D721Med (cell line): ENCODE measurements at regions not wholly inside any gene's neighbourhood (a gene's known extent, or its start where the extent isn't known, plus 50 kb on each side); places are given as distances from the start of the nearest gene placed in this dataset.

Source experiments
- DNase-seq: peaks from one replicate; pipeline ENCODE4 v3.0.0; 2011; ENCODE audit warnings: low spot score; ENCODE audit not compliant: insufficient read length
- FAIRE-seq: peaks from 2 replicates; lab custom pipeline; 2011; peaks lifted over from hg19 to GRCh38; lab: Jason Lieb, UNC
- TF ChIP-seq, protein P1 (sequence below): IDR thresholded peaks from 2 replicates; pipeline ENCODE4 v1.5.1; 2012; ENCODE audit warnings: mild to moderate bottlenecking, control low read depth; ENCODE audit not compliant: insufficient read depth; ENCODE audit errors: missing control alignments

DNA sequence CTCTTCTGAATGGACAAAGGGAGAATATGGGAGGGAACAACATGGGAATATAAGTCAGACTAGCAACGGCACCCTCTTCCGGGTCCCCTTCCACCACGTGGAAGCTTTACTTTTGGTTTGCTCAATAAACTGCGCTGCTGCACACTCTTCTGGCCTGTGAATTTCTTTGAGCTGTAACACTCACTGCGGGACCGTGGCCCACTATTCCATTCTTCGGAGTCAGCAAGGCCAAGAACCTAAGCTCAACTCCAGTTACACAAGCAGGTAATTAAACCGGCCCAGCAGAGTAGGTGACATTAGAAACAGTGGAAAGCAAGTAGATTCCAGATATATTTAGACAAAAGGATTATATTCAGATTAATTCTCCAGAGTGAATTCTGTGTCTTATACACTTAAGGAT, 697.4 kb upstream of the NXPH2 start:
- no peak for DNase-seq
- no peak for FAIRE-seq
- TF ChIP-seq, protein P1, sequence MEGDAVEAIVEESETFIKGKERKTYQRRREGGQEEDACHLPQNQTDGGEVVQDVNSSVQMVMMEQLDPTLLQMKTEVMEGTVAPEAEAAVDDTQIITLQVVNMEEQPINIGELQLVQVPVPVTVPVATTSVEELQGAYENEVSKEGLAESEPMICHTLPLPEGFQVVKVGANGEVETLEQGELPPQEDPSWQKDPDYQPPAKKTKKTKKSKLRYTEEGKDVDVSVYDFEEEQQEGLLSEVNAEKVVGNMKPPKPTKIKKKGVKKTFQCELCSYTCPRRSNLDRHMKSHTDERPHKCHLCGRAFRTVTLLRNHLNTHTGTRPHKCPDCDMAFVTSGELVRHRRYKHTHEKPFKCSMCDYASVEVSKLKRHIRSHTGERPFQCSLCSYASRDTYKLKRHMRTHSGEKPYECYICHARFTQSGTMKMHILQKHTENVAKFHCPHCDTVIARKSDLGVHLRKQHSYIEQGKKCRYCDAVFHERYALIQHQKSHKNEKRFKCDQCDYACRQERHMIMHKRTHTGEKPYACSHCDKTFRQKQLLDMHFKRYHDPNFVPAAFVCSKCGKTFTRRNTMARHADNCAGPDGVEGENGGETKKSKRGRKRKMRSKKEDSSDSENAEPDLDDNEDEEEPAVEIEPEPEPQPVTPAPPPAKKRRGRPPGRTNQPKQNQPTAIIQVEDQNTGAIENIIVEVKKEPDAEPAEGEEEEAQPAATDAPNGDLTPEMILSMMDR = no peak

DNA sequence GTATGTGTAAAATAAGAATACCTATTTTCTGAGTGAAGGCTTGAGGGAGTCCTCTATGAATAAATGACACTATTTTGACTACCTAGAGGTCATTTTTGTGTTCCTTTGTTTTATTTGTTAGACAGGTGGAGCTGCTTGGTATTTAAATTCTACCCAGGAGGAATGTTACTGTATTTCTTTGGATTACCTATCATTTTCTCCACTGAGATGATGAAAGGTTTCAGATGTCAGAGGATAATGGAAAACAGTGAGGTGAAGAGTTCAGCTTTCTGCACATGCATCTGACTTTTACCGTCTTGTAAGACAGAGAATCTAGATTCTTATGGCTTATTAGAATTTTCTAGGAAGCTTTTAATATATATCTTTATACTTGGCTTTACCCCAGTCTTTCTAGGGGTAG, 689.8 kb upstream of the NXPH2 start:
- DNase-seq (no peak), FAIRE-seq (no peak)
- TF ChIP-seq, protein P1 = no peak

DNA sequence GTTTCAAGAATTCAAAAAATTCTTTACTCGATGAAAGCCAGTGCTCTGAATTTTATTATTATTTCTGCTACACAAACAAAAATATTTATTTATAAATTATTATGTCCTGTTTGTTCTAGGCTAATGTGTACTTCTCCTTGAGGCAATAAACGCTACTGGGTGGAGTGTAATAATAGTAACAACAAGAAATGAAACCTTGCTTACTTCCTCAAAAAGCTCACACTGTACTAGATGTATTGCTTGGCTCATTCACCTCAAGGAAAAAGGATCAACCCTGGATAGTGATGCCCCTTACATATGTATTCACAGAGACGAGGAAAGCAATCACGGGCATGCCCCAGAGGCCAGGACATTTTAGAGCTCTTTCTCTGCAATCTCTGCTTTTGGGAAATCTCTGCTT, 685.6 kb upstream of the NXPH2 start:
- TF ChIP-seq, protein P1 = no peak
- FAIRE-seq = no peak
- no peak for DNase-seq

DNA sequence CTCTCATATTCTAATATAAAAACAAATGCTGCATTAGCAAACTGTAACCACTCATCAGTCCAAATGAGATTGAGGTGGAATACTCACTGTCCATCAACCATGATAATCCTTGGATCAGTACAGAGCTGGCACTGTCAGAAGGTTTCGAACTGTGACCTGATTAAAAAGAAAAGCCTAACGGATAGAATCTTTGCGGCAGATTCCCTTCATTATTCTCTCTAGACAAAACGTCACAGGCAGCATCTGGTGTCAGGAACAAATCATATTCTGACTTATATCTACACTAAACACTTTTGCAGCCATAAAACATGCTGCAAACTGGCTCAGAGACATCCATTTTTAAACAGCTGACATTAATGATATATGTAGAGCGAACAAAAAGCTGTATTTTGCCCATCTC, 677.7 kb upstream of the NXPH2 start:
- TF ChIP-seq, protein P1 = no peak
- DNase-seq (no peak), FAIRE-seq (no peak)

DNA sequence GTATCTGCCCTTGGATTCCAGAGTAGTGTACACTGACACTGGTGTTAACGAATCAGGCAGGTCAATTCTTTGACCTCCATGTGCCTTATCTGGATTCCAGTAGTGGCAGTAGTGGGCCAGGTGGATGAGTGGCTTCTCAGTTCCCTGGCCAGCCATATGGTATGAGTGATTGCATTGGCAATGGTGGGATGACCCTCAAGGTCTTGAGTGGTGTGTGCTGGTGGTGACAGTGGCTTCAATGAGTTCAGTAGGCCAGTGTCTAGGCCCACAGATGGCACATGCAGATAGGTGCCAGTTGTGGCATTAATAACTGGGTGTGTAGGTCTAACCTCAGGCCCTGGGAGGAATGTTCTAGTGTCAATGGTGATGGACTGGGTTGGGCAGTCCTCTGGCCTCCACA, 674.1 kb upstream of the NXPH2 start:
- FAIRE-seq (no peak), DNase-seq (no peak)
- TF ChIP-seq, protein P1 = no peak

DNA sequence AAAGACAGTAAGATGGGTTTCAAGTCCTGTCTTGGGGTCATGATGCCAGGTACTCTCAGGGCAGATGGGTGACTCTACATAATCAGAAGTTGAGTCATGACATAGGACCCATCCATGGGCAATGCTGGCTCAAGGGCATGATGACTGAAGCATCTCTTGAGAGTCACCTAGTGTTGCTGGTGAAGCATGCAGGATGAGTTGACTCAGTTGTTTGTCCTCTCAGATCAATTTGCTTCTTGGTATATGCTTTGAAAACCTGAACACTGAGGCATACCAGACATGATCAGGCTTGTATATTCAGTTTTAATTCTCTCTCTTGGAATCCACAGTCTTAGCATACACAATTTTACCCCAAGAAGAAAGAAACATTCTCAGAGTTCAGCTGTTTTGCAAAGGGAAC, 658.9 kb upstream of the NXPH2 start:
- no peak for FAIRE-seq
- TF ChIP-seq, protein P1 = no peak
- DNase-seq = no peak

DNA sequence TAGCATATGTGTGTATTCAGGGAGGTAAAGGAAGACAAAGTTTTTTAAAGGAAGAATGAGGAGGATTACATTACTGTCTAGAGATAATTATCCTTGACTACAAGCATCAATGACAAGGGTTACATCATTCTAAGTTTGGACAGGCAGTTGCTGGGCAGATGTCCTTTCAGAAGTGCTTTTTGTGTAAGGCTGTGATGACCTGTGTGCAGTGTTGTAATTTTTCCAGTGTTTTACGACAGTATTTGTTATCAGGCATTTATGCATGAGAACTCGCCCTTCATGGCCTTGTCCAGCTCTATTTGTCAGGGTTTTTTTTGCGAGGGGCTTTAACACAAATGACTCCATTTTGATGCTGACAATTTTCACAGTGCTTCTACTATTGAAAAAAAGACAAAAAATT, 658.3 kb upstream of the NXPH2 start:
- TF ChIP-seq, protein P1 = no peak
- DNase-seq = no peak
- FAIRE-seq = no peak
